Midbrain (tissue), 1 donor: ENCODE measurements at regions not wholly inside any gene's neighbourhood (a gene's known extent, or its start where the extent isn't known, plus 50 kb on each side); places are given as distances from the start of the nearest gene placed in this dataset.

Experiments used
- DNase-seq: peaks from one replicate; lab custom pipeline; 2025; lab: John Stamatoyannopoulos, UW

DNA sequence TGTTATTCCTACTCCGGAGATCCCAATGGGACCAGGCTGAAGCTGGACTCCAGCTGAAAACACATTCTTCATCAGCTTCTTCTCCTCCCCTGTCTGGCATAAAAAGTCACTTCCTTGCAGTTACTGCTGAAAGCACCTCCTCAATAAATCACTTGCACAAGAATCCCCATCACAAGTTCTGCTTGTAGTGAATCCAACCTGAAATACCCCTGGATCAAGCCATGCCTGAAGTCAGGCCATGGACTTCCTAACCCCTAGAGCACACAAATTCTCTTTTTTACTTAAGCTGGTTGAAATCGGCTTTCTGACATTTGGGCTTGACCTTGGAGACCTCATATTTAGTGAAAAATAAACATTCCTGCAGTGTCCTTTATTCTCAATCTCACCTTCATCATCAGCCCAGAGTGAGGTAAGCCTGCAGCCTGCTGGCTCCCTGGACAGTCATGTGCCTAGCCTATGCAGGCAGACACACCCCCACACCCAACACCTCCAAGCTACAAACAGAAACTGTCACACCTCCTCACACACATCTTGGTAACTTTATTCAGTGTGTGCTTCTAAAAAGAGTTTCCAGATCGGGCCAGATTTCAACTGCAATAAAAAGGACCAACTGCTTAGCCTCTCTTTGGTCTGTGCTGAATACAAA is 51.5 kb upstream of the PTPRT start:
- no peak for DNase-seq
